GM18507 (cell line): ENCODE measurements at regions not wholly inside any gene's neighbourhood (a gene's known extent, or its start where the extent isn't known, plus 50 kb on each side); places are given as distances from the start of the nearest gene placed in this dataset.

Experiments
- DNase-seq: peaks from one replicate; pipeline ENCODE4 v3.0.0; 2011; ENCODE audit warnings: low read depth; ENCODE audit not compliant: insufficient read length; ENCODE audit errors: extremely low spot score
- FAIRE-seq: peaks from 2 replicates; lab custom pipeline; 2011; peaks lifted over from hg19 to GRCh38; lab: Jason Lieb, UNC

- FAIRE-seq (no peak), DNase-seq (no peak)
Observed at GRCh38 chr13:106433066-106433465, 102.4 kb downstream of the EFNB2 start.

GRCh38 chr13:106432636-106433035, 102.8 kb downstream of the EFNB2 start:
- DNase-seq (no peak), FAIRE-seq (no peak)

- no peak for FAIRE-seq
- no peak for DNase-seq
Observed at GRCh38 chr13:106426909-106427308, 108.6 kb downstream of the EFNB2 start.

DNA sequence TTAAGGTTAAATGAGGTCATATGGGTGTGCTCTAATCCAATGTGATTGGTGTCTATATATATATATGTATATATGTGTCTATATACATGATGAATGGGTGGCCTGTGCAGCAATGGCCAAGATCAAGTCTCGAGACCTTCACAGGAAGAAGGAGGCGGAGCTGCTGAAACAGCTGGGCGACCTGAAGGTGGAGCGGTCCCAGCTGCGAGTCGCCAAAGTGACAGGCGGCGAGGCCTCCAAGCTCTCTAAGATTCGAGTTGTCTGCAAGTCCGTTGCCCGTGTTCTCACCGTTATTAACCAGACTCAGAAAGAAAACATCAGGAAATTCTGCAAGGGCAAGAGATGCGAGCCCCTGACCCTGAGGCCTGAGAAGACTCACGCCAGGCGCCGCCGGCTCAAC, 109.8 kb downstream of the EFNB2 start:
- FAIRE-seq = no peak
- no peak for DNase-seq

DNA sequence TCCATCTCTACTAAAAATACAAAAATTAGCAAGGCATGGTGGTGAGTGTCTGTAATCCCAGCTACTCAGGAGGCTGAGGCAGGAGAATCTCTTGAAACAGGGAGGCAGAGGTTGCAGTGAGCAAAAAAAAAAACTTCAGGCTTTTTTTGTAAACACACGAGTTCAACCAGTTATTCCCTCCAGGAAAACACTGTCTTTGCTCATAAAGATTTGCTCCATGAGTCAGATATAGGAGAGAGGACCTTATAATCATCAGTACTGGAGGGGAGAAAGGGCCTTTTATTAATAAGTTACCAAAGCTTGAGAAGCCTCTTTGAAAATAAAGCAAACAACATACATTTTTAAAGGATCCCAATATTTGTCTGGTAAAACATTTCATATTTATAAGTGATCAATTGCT, 110.7 kb downstream of the EFNB2 start:
- no peak for DNase-seq
- FAIRE-seq = no peak

GRCh38 chr13:106423530-106423929, 111.9 kb downstream of the EFNB2 start:
- DNase-seq (no peak), FAIRE-seq (no peak)

DNA sequence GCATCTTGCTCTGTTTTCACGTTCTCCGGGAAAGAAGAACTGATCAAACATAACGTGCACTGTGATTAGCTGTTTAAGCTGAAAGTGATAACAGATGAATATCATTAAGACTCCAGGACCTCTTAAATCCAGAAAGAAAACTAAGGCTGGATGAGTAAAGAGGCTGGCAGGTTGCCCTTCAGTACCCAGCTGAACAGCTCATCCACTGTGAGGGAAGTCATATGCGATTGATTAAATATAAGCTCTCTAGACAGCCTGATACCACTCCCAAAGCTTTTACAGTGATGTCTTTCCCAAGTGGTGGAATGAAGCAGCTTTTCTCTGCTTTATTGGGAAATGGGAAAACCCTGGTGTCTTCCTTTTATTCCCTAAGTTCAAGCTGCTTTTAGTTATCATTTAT, 116.9 kb downstream of the EFNB2 start:
- no peak for FAIRE-seq
- DNase-seq = no peak

DNA sequence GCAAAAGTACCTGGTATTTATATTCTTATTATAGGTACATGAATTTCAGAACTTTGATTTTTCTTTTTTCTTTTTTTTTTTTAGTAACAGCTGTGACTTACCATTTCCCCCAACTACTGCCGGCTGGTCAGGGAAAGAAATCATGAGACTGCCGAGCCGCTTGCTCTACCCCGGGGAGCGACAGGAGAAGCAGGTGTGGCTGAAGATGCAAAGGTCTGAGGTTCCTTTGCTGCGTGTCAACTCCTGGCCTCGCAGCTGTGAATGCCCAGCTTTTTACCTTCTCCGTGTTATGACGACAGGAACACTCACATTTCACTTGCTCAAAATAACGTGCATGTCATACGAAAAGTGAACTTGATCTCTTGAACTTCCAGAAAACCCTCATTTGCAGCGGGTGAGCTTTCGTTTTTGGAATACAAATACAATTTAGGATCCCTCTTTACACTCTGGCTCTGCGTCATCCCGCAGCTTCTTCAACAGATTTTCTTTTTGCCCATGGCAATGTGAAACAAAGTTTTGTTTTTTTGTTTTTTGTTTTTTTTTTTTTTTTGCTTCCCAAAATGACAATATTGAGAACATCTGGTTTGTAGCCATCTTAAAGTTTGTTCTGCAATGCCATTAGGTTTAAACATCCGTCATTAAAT, 117.9 kb downstream of the EFNB2 start:
- FAIRE-seq (no peak), DNase-seq (no peak)

GRCh38 chr13:106416645-106417044, 118.8 kb downstream of the EFNB2 start:
- DNase-seq = no peak
- FAIRE-seq = no peak

- DNase-seq (no peak), FAIRE-seq (no peak)
Observed at GRCh38 chr13:106415971-106416370, 119.5 kb downstream of the EFNB2 start.

- no peak for FAIRE-seq
- DNase-seq = no peak
Observed at GRCh38 chr13:106415442-106415841, 120.0 kb downstream of the EFNB2 start.

- FAIRE-seq = no peak
Observed at GRCh38 chr13:106407338-106407737, 128.1 kb downstream of the EFNB2 start.

DNA sequence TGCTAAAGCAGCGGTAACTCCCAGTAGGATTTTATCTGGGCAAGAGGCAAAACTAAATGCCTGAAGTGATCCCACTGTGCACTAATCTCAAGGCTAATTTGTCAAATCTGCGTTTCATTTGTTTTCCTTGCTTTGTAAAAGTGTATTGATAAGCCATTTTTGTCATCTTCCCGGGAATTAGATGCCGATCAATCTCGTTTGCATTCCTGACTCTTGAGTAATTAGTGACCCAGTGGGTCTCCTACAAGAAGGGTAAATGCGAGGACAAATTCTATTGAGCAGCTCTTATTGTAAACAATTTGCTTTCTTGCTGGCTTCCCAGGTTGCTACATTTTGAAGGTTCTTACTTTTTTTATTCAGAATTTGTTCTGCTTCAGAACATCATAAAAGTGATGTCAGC, 129.7 kb downstream of the EFNB2 start:
- FAIRE-seq = no peak
- no peak for DNase-seq

More at GRCh38 chr13:106407338-106407737, 128.1 kb downstream of the EFNB2 start:
- DNase-seq = no peak

DNA sequence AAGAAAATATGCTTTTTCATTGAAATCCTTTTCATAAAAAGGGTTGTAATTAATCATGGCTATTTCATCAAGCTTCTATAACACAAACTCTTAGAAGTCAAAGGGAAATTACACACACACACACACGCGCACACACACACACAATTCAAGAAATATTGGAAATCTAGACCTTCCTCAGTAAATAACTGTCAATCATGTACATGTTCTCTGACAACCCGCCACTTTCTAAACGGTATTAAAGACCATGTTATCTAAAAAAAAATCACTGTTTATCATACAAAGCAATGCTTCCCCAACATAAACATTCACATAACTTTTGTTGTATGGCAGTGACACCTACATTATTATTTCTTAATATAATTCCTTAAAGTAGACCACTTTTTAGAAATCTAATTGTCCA, 132.2 kb downstream of the EFNB2 start:
- no peak for DNase-seq
- FAIRE-seq = no peak

- FAIRE-seq (no peak), DNase-seq (no peak)
Observed at GRCh38 chr13:106402866-106403265, 132.6 kb downstream of the EFNB2 start.

DNA sequence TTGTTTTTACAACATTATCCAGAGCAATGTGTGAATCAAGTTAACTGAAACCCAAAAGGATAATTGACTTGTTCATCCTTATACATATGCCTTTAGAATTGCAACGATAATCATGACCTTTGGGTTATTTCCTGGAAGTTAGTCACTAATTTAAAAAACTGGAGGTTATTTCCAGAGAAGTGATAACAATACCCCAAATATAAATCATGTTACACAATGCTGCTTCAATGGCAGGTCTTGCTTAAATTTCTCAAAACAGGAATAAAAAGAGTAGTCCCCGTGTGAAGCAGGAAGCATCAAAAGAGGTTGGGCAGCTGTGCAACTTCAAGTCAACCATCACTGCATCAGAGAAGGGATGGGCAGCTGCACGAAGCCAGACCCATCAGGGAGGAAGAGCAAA, 134.4 kb downstream of the EFNB2 start:
- DNase-seq (no peak), FAIRE-seq (no peak)

DNA sequence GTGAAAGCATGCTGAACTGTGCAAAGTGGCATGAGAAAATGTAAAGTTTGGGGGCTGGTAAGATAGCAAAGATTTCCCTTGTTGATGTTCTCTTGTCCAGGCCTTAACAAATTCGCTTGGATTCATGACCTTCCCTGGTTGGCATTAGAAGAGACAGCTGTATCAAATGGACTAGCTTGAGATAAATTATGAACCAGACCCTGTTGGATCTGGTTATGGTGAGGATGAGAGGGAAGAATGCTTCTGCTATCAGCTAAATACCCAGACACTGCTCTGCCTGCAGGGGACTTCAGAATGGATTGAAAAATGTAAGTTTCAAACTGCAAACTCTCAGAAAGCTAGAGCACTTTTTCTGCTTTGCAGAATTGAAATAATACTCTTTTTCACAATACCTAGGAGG, 135.2 kb downstream of the EFNB2 start:
- no peak for FAIRE-seq
- DNase-seq = no peak

- no peak for FAIRE-seq
- no peak for DNase-seq
Observed at GRCh38 chr13:106398289-106398688, 137.2 kb downstream of the EFNB2 start.

DNA sequence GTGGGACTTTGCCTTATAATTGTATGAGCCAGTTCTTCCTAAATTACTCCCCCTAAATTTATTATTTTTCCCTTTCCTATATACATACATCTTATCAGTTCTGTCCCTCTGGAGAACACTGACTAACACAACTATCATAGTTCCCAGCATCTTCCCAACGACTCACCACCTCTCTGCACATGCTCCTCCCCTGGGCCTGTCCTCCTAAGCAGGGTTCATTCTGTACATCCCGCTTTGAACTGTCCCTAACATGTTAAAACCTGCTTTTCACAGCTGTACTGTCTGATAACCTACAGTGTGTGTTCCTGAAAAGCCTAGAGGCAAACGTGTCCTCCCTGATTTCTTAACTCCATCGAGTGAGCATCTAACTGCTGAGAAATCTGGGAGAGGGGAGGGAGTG, 141.7 kb downstream of the EFNB2 start:
- DNase-seq (no peak), FAIRE-seq (no peak)

- FAIRE-seq (no peak), DNase-seq (no peak)
Observed at GRCh38 chr13:106391681-106392080, 143.8 kb downstream of the EFNB2 start.

- no peak for DNase-seq
- FAIRE-seq = no peak
Observed at GRCh38 chr13:106391271-106391670, 144.2 kb downstream of the EFNB2 start.

DNA sequence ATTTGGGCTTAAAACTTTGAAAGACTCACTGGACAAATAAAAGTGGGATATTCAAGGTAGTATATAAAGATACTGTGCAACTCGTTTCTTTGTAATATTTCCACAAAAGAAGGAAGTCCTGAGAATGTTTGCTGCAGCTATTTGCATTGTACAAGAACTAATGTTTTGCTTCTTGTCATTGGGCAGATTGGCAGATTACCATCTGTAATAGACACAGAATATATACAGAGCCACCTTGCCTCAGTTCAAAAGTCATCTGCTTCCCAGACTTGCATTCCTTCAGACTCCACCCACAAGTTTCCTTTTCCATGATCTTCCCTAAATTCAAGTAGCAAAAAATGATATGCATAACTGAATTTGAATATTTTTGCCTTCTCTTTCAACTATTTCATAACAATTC, 145.1 kb downstream of the EFNB2 start:
- no peak for DNase-seq
- no peak for FAIRE-seq
